Chondrocyte (in vitro differentiated cells): ENCODE measurements at regions not wholly inside any gene's neighbourhood (a gene's known extent, or its start where the extent isn't known, plus 50 kb on each side); places are given as distances from the start of the nearest gene placed in this dataset.

Source experiments
- DNase-seq: peaks from one replicate; pipeline ENCODE4 v3.0.0; 2021; ENCODE audit warnings: mixed read lengths, low spot score
- H3K27ac Mint-ChIP-seq: one replicate; pipeline ENCODE4 v1.8.0; 2021; ENCODE audit warnings: mild to moderate bottlenecking, moderate library complexity, mixed read lengths; ENCODE audit not compliant: unreplicated experiment
- H3K27me3 Mint-ChIP-seq: 2 replicates; pipeline ENCODE4 v1.8.0; 2021; ENCODE audit warnings: low read depth, mixed read lengths
- H3K36me3 Mint-ChIP-seq: 2 replicates; pipeline ENCODE4 v1.8.0; 2021; ENCODE audit warnings: low read depth, mixed read lengths
- H3K4me1 Mint-ChIP-seq: 2 replicates; pipeline ENCODE4 v1.8.0; 2021; ENCODE audit warnings: low read depth, mild to moderate bottlenecking, mixed read lengths
- H3K4me3 Mint-ChIP-seq: one replicate; pipeline ENCODE4 v1.8.0; 2021; ENCODE audit warnings: mild to moderate bottlenecking, moderate library complexity, mixed read lengths; ENCODE audit not compliant: unreplicated experiment
- H3K9me3 Mint-ChIP-seq: 2 replicates; pipeline ENCODE4 v1.8.0; 2021; ENCODE audit warnings: low read depth, mixed read lengths
- CTCF ChIP-seq: fragments of 200-600 bp; sonication (generic); IDR thresholded peaks from 2 replicates; pipeline ENCODE4 v1.5.0; 2021; ENCODE audit warnings: antibody characterized with exemption, mild to moderate bottlenecking, moderate library complexity

GRCh38 chr3:181564222-181564621, 147.5 kb upstream of the SOX2 start:
- peak; percentile 37 for TF ChIP-seq CTCF
- no peak overlapping the region for H3K27ac Mint-ChIP-seq
- no peak for DNase-seq
- no peaks in the 10 kb centered on the region for H3K36me3 Mint-ChIP-seq
- no peaks in the 10 kb centered on the region for H3K9me3 Mint-ChIP-seq
- H3K4me3 Mint-ChIP-seq = no peak overlapping the region
- H3K4me1 Mint-ChIP-seq = no peaks in the 10 kb centered on the region
- H3K27me3 Mint-ChIP-seq = peaks cover 23% of the 10 kb centered on the region

- Mint-ChIP-seq H3K27ac (no peak overlapping the region), H3K4me3 (no peak overlapping the region), H3K36me3 (no peaks in the 10 kb centered on the region), H3K4me1 (no peaks in the 10 kb centered on the region), H3K27me3 (peaks cover 22% of the 10 kb centered on the region), H3K9me3 (no peaks in the 10 kb centered on the region)
- TF ChIP-seq CTCF = no peak
- no peak for DNase-seq
Measured at GRCh38 chr3:181561139-181562031, 150.3 kb upstream of the SOX2 start.

GRCh38 chr3:181558870-181559269, 152.9 kb upstream of the SOX2 start:
- no peak for TF ChIP-seq CTCF
- H3K4me3 Mint-ChIP-seq = no peak overlapping the region
- H3K4me1 Mint-ChIP-seq = no peaks in the 10 kb centered on the region
- no peaks in the 10 kb centered on the region for H3K9me3 Mint-ChIP-seq
- H3K36me3 Mint-ChIP-seq = no peaks in the 10 kb centered on the region
- no peak overlapping the region for H3K27ac Mint-ChIP-seq
- peaks cover 9% of the 10 kb centered on the region for H3K27me3 Mint-ChIP-seq
- no peak for DNase-seq

- Mint-ChIP-seq H3K27ac (no peak overlapping the region), H3K4me3 (no peak overlapping the region), H3K4me1 (no peaks in the 10 kb centered on the region), H3K36me3 (no peaks in the 10 kb centered on the region), H3K9me3 (no peaks in the 10 kb centered on the region), H3K27me3 (peaks cover 9% of the 10 kb centered on the region)
- DNase-seq = no peak
- no peak for TF ChIP-seq CTCF
Measured at GRCh38 chr3:181555681-181556080, 156.0 kb upstream of the SOX2 start.

- no peak overlapping the region for H3K4me3 Mint-ChIP-seq
- no peaks in the 10 kb centered on the region for H3K4me1 Mint-ChIP-seq
- TF ChIP-seq CTCF = no peak
- peaks cover 6% of the 10 kb centered on the region for H3K27me3 Mint-ChIP-seq
- no peaks in the 10 kb centered on the region for H3K36me3 Mint-ChIP-seq
- H3K9me3 Mint-ChIP-seq = no peaks in the 10 kb centered on the region
- no peak for DNase-seq
- no peak overlapping the region for H3K27ac Mint-ChIP-seq
Measured at GRCh38 chr3:181554233-181554765, 157.4 kb upstream of the SOX2 start.
